IMR-90 (cell line): ENCODE measurements at regions not wholly inside any gene's neighbourhood (a gene's known extent, or its start where the extent isn't known, plus 50 kb on each side); places are given as distances from the start of the nearest gene placed in this dataset.

Experiments
- ATAC-seq: fragments of 200-7000 bp; cut with Tn5 transposase; 2 replicates; pipeline ENCODE4 v1.9.1; 2020; ENCODE audit warnings: low read depth, mild to moderate bottlenecking, moderate library complexity
- BruUV-seq: library from RNA; stranded (reverse); fragments of 400-500 nt; replicated peaks from 2 replicates; lab custom pipeline; 2021; lab: Mats Ljungman, UMichigan
- CTCF ChIA-PET: fragments of 300-600 bp; formaldehyde crosslinking; extraction: SDS; loops from one replicate; lab custom pipeline; 2021; ENCODE audit warnings: antibody characterized with exemption; lab: Yijun Ruan, JAX
- POLR2A ChIA-PET: fragments of 300-600 bp; sonication (Branson Sonifier 250); formaldehyde crosslinking; loops from one replicate; lab custom pipeline; 2022; ENCODE audit warnings: antibody characterized with exemption; ENCODE audit not compliant: unreplicated experiment; lab: Charles Lee
- DNase-seq: peaks from one replicate; pipeline ENCODE4 v3.0.0; 2013
- H2AFZ ChIP-seq: replicated peaks from 2 replicates; pipeline ENCODE3; 2013; ENCODE audit warnings: low read length, mild to moderate bottlenecking; ENCODE audit not compliant: poor library complexity
- H2AK5ac ChIP-seq: 2 replicates; pipeline ENCODE4 v1.6.1; 2013; ENCODE audit warnings: low read depth, low read length, inconsistent platforms
- H2AK9ac ChIP-seq: replicated peaks from 2 replicates; pipeline ENCODE3; 2013; ENCODE audit warnings: mild to moderate bottlenecking, low read depth, low read length, moderate library complexity; ENCODE audit not compliant: poor library complexity
- H2BK120ac ChIP-seq: 2 replicates; pipeline ENCODE4 v1.6.1; 2013; ENCODE audit warnings: low read depth, low read length, inconsistent platforms
- H2BK15ac ChIP-seq: 3 replicates; pipeline ENCODE4 v1.6.1; 2013; ENCODE audit warnings: low read depth, low read length, inconsistent platforms
- H2BK20ac ChIP-seq: 2 replicates; pipeline ENCODE4 v1.6.1; 2013; ENCODE audit warnings: low read depth, mild to moderate bottlenecking, inconsistent platforms, low read length, moderate library complexity
- H2BK5ac ChIP-seq: 2 replicates; pipeline ENCODE4 v1.6.1; 2013; ENCODE audit warnings: mild to moderate bottlenecking, low read depth, low read length, inconsistent platforms; ENCODE audit not compliant: poor library complexity, severe bottlenecking
- H3K14ac ChIP-seq: replicated peaks from 2 replicates; pipeline ENCODE4 v1.6.1; 2013; ENCODE audit warnings: low read depth, low read length, inconsistent platforms
- H3K18ac ChIP-seq: 2 replicates; pipeline ENCODE4 v1.6.1; 2013; ENCODE audit warnings: low read depth, low read length, control low read depth
- H3K23ac ChIP-seq: 2 replicates; pipeline ENCODE4 v1.6.1; 2013; ENCODE audit warnings: low read depth, low read length, inconsistent platforms
- H3K27ac ChIP-seq: 2 replicates; pipeline ENCODE4 v1.5.1; 2013; ENCODE audit warnings: mild to moderate bottlenecking, control low read depth, low read length; ENCODE audit not compliant: insufficient read depth
- H3K27me3 ChIP-seq: 2 replicates; pipeline ENCODE4 v1.6.1; 2013; ENCODE audit warnings: low read length; ENCODE audit not compliant: control insufficient read depth, insufficient read depth
- H3K36me3 ChIP-seq: 2 replicates; pipeline ENCODE4 v1.6.1; 2013; ENCODE audit warnings: low read length, mixed read lengths; ENCODE audit not compliant: control insufficient read depth, insufficient read depth
- H3K4ac ChIP-seq: 2 replicates; pipeline ENCODE4 v1.6.1; 2013; ENCODE audit warnings: low read depth, low read length, inconsistent platforms
- H3K4me1 ChIP-seq: 2 replicates; pipeline ENCODE4 v1.6.1; 2013; ENCODE audit warnings: low read length, mixed read lengths; ENCODE audit not compliant: control insufficient read depth, insufficient read depth
- H3K4me2 ChIP-seq: 2 replicates; pipeline ENCODE4 v1.6.1; 2013; ENCODE audit warnings: low read depth, mild to moderate bottlenecking, control low read depth, low read length, moderate library complexity
- H3K4me3 ChIP-seq: 2 replicates; pipeline ENCODE4 v1.5.1; 2013; ENCODE audit warnings: low read depth, mild to moderate bottlenecking, control low read depth, low read length, moderate library complexity; ENCODE audit not compliant: insufficient read depth
- H3K56ac ChIP-seq: 2 replicates; pipeline ENCODE4 v1.6.1; 2013; ENCODE audit warnings: low read length, inconsistent platforms; ENCODE audit not compliant: insufficient read depth; ENCODE audit errors: extremely low read depth
- H3K79me1 ChIP-seq, 2 experiments: 2 replicates each; pipeline ENCODE4 v1.6.1; 2013; ENCODE audit warnings: low read length in 2 of 2, inconsistent platforms in 1 of 2, low read depth in 1 of 2
- H3K9ac ChIP-seq: 2 replicates; pipeline ENCODE4 v1.6.1; 2013; ENCODE audit warnings: low read depth, low read length, control low read depth
- H3K9me1 ChIP-seq: 2 replicates; pipeline ENCODE4 v1.6.1; 2013; ENCODE audit warnings: low read length, inconsistent platforms; ENCODE audit not compliant: insufficient read depth
- H3K9me3 ChIP-seq: 2 replicates; pipeline ENCODE4 v1.6.1; 2013; ENCODE audit warnings: low read length; ENCODE audit not compliant: control insufficient read depth, insufficient read depth
- H4K20me1 ChIP-seq: 2 replicates; pipeline ENCODE4 v1.6.1; 2013; ENCODE audit warnings: low read length, inconsistent platforms; ENCODE audit not compliant: insufficient read depth
- H4K5ac ChIP-seq: 2 replicates; pipeline ENCODE4 v1.6.1; 2013; ENCODE audit warnings: mild to moderate bottlenecking, low read depth, low read length, control low read depth
- H4K8ac ChIP-seq, 2 experiments: 2 replicates each; pipeline ENCODE4 v1.6.1; 2013; ENCODE audit warnings: low read depth in 2 of 2, low read length in 2 of 2, control low read depth in 1 of 2, inconsistent platforms in 1 of 2
- H4K91ac ChIP-seq: 2 replicates; pipeline ENCODE4 v1.6.1; 2013; ENCODE audit warnings: low read depth, low read length, inconsistent platforms; ENCODE audit not compliant: insufficient read depth
- CEBPB ChIP-seq: IDR thresholded peaks from 2 replicates; pipeline ENCODE4 v1.6.1; 2012; ENCODE audit warnings: low read depth, low read length, improper control_type of control experiment
- FOS ChIP-seq: fragments of 150-350 bp; IDR thresholded peaks from 2 replicates; pipeline ENCODE4 v1.6.1; 2016; ENCODE audit warnings: low read depth, low read length
- MAZ ChIP-seq: IDR thresholded peaks from 2 replicates; pipeline ENCODE4 v1.6.1; 2012; ENCODE audit warnings: low read depth, mild to moderate bottlenecking, low read length, improper control_type of control experiment, moderate library complexity, borderline replicate concordance
- NFE2L2 ChIP-seq: fragments of 150-350 bp; IDR thresholded peaks from 2 replicates; pipeline ENCODE4 v1.6.1; 2016; ENCODE audit warnings: low read depth, mild to moderate bottlenecking, low read length
- RCOR1 ChIP-seq: IDR thresholded peaks from 2 replicates; pipeline ENCODE4 v1.6.1; 2012; ENCODE audit warnings: mild to moderate bottlenecking, low read length, improper control_type of control experiment; ENCODE audit not compliant: insufficient replicate concordance
- SMC3 ChIP-seq: fragments of 150-350 bp; IDR thresholded peaks from 2 replicates; pipeline ENCODE4 v1.6.1; 2016; ENCODE audit warnings: low read depth, mild to moderate bottlenecking, antibody characterized with exemption, low read length, moderate library complexity
- USF2 ChIP-seq: fragments of 150-350 bp; IDR thresholded peaks from 2 replicates; pipeline ENCODE4 v1.6.1; 2017; ENCODE audit warnings: mild to moderate bottlenecking, antibody characterized with exemption, low read length, low read depth
- WGBS, 2 experiments: methylation state at CpG; one replicate each; pipeline versions ENCODE4 v1.1.5 to v1.1.7; 2013; ENCODE audit warnings: missing lambda C conversion rate in 2 of 2; ENCODE audit not compliant: insufficient read length in 1 of 2; ENCODE audit errors: extremely low coverage in 2 of 2; 5-methylcytosine and 5-hydroxymethylcytosine counted together
- dilution Hi-C: fragments of 300-500 bp; cut with HindIII; formaldehyde crosslinking; loops from one replicate; pipeline ENCODE4 v1.14.3; 2018; ENCODE audit warnings: low sequenced_read_pairs; ENCODE audit not compliant: unreplicated experiment
- in situ Hi-C: fragments of 300-500 bp; cut with MboI; formaldehyde crosslinking; loops from 3 replicates; pipeline ENCODE4 v1.14.3; 2019; ENCODE audit warnings: low sequenced_read_pairs, inconsistent platforms, mixed read lengths
- intact Hi-C: fragments of 100-400 bp; cut with micrococcal nuclease; formaldehyde crosslinking; loops from 2 replicates; pipeline ENCODE4 v1.10.0; 2022

- peak; percentile 26 for DNase-seq
- H3K4me3 ChIP-seq: peak overlapping the region; percentile 72
Measured at GRCh38 chr3:117995842-117996437, 1038.7 kb downstream of the IGSF11 start.

More at GRCh38 chr3:117995842-117996437, 1038.7 kb downstream of the IGSF11 start:
- 0 out of 2 replicates have a peak overlapping the region, but pooled peaks have one; percentile 47 for H2BK20ac ChIP-seq
- H3K4me1 ChIP-seq: peaks cover 4% of the 10 kb centered on the region; the same call in 1 of the 2 replicates
- peak overlapping the region; percentile 71; the same call in 1 of the 2 replicates for H3K23ac ChIP-seq
- no peak overlapping the region for H2AK9ac ChIP-seq
- intact Hi-C loops (loop anchor here (1.0 to 10.0 kb wide), 11 partner anchors 93 to 1225 kb away; no protein-coding TSS in a partner anchor), in situ Hi-C loops (loop anchor here (10.0 to 25.0 kb wide), 2 partner anchors 584 to 971 kb away; no protein-coding TSS in a partner anchor), dilution Hi-C loops (no loop called here)
- no peaks in the 10 kb centered on the region for H3K36me3 ChIP-seq
- H2AFZ ChIP-seq: peak overlapping the region; percentile 19
- peak overlapping the region; percentile 72 for H4K5ac ChIP-seq
- peak overlapping the region; percentile 71; the same call in 1 of the 2 replicates for H3K27ac ChIP-seq
- no peak overlapping the region for H4K91ac ChIP-seq
- WGBS, 2 experiments: 0% methylated on average over 1 of the region's 9 CpGs; no CpG with 5 or more reads in 1 of the 2 experiments
- no peak overlapping the region for H3K14ac ChIP-seq
- no peaks in the 10 kb centered on the region for H3K27me3 ChIP-seq
- H2BK5ac ChIP-seq: peak overlapping the region; percentile 64
- no TSS peak for BruUV-seq
- POLR2A ChIA-PET: no interaction called here
- peak overlapping the region; percentile 57 for H3K9ac ChIP-seq
- H3K4ac ChIP-seq: peak overlapping the region; percentile 49
- H2BK120ac ChIP-seq: peak overlapping the region; percentile 18; the same call in 1 of the 2 replicates
- 0 out of 3 replicates have a peak overlapping the region, but pooled peaks have one; percentile 16 for H2BK15ac ChIP-seq
- peaks cover 6% of the 10 kb centered on the region; the same call in 1 of the 2 replicates for H3K9me1 ChIP-seq
- H3K18ac ChIP-seq: peak overlapping the region; percentile 93
- no peaks in the 10 kb centered on the region for H3K9me3 ChIP-seq
- H2AK5ac ChIP-seq: 0 out of 2 replicates have a peak overlapping the region, but pooled peaks have one; percentile 13
- peaks cover 6 to 7% of the 10 kb centered on the region in 2 experiments; a peak in 1 of 4 replicates for H3K79me1 ChIP-seq
- peak; percentile 9; the same call in 1 of the 2 replicates for ATAC-seq
- CTCF ChIA-PET: no interaction called here
- no peak overlapping the region for H3K56ac ChIP-seq
- peak overlapping the region in 1 of 2 experiments; percentile 12; a peak in 1 of 4 replicates for H4K8ac ChIP-seq
- no peaks in the 10 kb centered on the region for H4K20me1 ChIP-seq
- H3K4me2 ChIP-seq: peak overlapping the region; percentile 100
- TF ChIP-seq SMC3 (no peak), FOS (no peak), RCOR1 (no peak), USF2 (no peak), CEBPB (0 out of 2 replicates have a peak, but pooled peaks have one; percentile 25), MAZ (no peak), NFE2L2 (no peak)
